PC-9 (cell line): ENCODE measurements at regions not wholly inside any gene's neighbourhood (a gene's known extent, or its start where the extent isn't known, plus 50 kb on each side); places are given as distances from the start of the nearest gene placed in this dataset.

Experiments used
- BruUV-seq: library from RNA; stranded (reverse); fragments of 400-500 nt; replicated peaks from 2 replicates; lab custom pipeline; 2021; lab: Mats Ljungman, UMichigan
- CTCF ChIA-PET: fragments of 300-600 bp; sonication (Branson Sonifier 250); formaldehyde crosslinking; loops from one replicate; lab custom pipeline; 2022; ENCODE audit warnings: antibody characterized with exemption; lab: Charles Lee
- POLR2A ChIA-PET: fragments of 300-600 bp; sonication (Branson Sonifier 250); formaldehyde crosslinking; loops from one replicate; lab custom pipeline; 2022; ENCODE audit warnings: antibody characterized with exemption; ENCODE audit not compliant: unreplicated experiment; lab: Charles Lee
- DNase-seq, 2 experiments: peaks; one replicate each; pipeline versions ENCODE4 v3.0.0 to v3.0.0-alpha.2; 2015 to 2022; ENCODE audit warnings: mixed read lengths in 1 of 2
- H2AFZ ChIP-seq: fragments of 200-600 bp; sonication (generic); 2 replicates; pipeline ENCODE4 v1.8.1; 2017; ENCODE audit warnings: antibody characterized with exemption
- H3F3A ChIP-seq: fragments of 200-600 bp; sonication (generic); 2 replicates; pipeline ENCODE4 v1.8.1; 2017; ENCODE audit warnings: antibody characterized with exemption, mild to moderate bottlenecking, low read depth; ENCODE audit not compliant: insufficient read depth
- H3K27ac ChIP-seq: fragments of 200-600 bp; sonication (generic); 2 replicates; pipeline ENCODE4 v1.6.1; 2016; ENCODE audit warnings: mixed run types
- H3K27me3 ChIP-seq: fragments of 200-600 bp; sonication (generic); 2 replicates; pipeline ENCODE4 v1.6.1; 2016; ENCODE audit warnings: low read depth, mixed run types; ENCODE audit not compliant: insufficient read depth
- H3K36me3 ChIP-seq: fragments of 200-600 bp; sonication (generic); 2 replicates; pipeline ENCODE4 v1.6.1; 2016; ENCODE audit warnings: low read depth, mixed run types
- H3K4me1 ChIP-seq: fragments of 200-600 bp; sonication (generic); replicated peaks from 2 replicates; pipeline ENCODE4 v1.6.1; 2016; ENCODE audit warnings: mixed run types; ENCODE audit not compliant: insufficient read depth
- H3K4me2 ChIP-seq: fragments of 200-600 bp; sonication (generic); 2 replicates; pipeline ENCODE4 v1.6.1; 2017; ENCODE audit warnings: mixed run types
- H3K4me3 ChIP-seq: fragments of 200-600 bp; sonication (generic); 2 replicates; pipeline ENCODE4 v1.6.1; 2016; ENCODE audit warnings: mixed run types
- H3K79me2 ChIP-seq: fragments of 200-600 bp; sonication (generic); 2 replicates; pipeline ENCODE4 v1.6.1; 2017; ENCODE audit warnings: low read depth, mixed run types
- H3K9me2 ChIP-seq: fragments of 200-600 bp; sonication (generic); 2 replicates; pipeline ENCODE4 v1.8.1; 2017; ENCODE audit warnings: mild to moderate bottlenecking; ENCODE audit not compliant: insufficient read depth
- H3K9me3 ChIP-seq: fragments of 200-600 bp; sonication (generic); 2 replicates; pipeline ENCODE4 v1.8.1; 2016; ENCODE audit warnings: low read depth; ENCODE audit not compliant: insufficient read depth
- H4K20me1 ChIP-seq: fragments of 200-600 bp; sonication (generic); 2 replicates; pipeline ENCODE4 v1.8.1; 2017; ENCODE audit not compliant: insufficient read depth
- CTCF ChIP-seq: fragments of 200-600 bp; sonication (generic); conservative IDR thresholded peaks from 2 replicates; pipeline ENCODE4 v1.6.1; 2017; ENCODE audit warnings: mixed run types, antibody characterized with exemption, mild to moderate bottlenecking, moderate library complexity
- EZH2 ChIP-seq: fragments of 200-600 bp; sonication (generic); IDR thresholded peaks from 2 replicates; pipeline ENCODE4 v1.8.0; 2017; ENCODE audit warnings: antibody characterized with exemption, low read depth
- intact Hi-C: fragments of 100-400 bp; cut with micrococcal nuclease; formaldehyde crosslinking; loops from one replicate; pipeline ENCODE4 v1.10.0; 2022; ENCODE audit not compliant: unreplicated experiment

GRCh38 chr5:175243441-175243840 is 200.5 kb downstream of the DRD1 start:
- no TSS peak for BruUV-seq

GRCh38 chr5:175242207-175242606 is 201.8 kb downstream of the DRD1 start:
- H3K27ac ChIP-seq: no peak overlapping the region
- H4K20me1 ChIP-seq: no peaks in the 10 kb centered on the region
- BruUV-seq: no TSS peak
- no peak overlapping the region for H3K4me2 ChIP-seq
- H3K4me1 ChIP-seq: no peaks in the 10 kb centered on the region
- intact Hi-C loops: no loop called here
- H3F3A ChIP-seq: no peaks in the 10 kb centered on the region
- H3K79me2 ChIP-seq: no peaks in the 10 kb centered on the region
- no peaks in the 10 kb centered on the region for H3K9me2 ChIP-seq
- no peak overlapping the region for H3K4me3 ChIP-seq
- H3K36me3 ChIP-seq: no peaks in the 10 kb centered on the region
- no peak for TF ChIP-seq EZH2
- TF ChIP-seq CTCF: no peak
- ChIA-PET CTCF (no interaction called here), POLR2A (no interaction called here)
- DNase-seq: no peak
- H3K27me3 ChIP-seq: peaks cover 45% of the 10 kb centered on the region
- no peaks in the 10 kb centered on the region for H3K9me3 ChIP-seq
- H2AFZ ChIP-seq: no peak overlapping the region

More at GRCh38 chr5:175243441-175243840, 200.5 kb downstream of the DRD1 start:
- Histone ChIP-seq H3F3A (no peaks in the 10 kb centered on the region), H3K36me3 (no peaks in the 10 kb centered on the region), H3K4me3 (no peak overlapping the region), H3K9me3 (no peaks in the 10 kb centered on the region), H3K4me1 (no peaks in the 10 kb centered on the region), H3K9me2 (no peaks in the 10 kb centered on the region), H3K27ac (no peak overlapping the region), H3K79me2 (no peaks in the 10 kb centered on the region), H4K20me1 (no peaks in the 10 kb centered on the region), H3K27me3 (peaks cover 37% of the 10 kb centered on the region), H2AFZ (no peak overlapping the region), H3K4me2 (no peak overlapping the region)
- intact Hi-C loops: no loop called here
- POLR2A ChIA-PET: no interaction called here
- no peak for DNase-seq
- TF ChIP-seq EZH2: no peak
- no peak for TF ChIP-seq CTCF
- CTCF ChIA-PET: no interaction called here

- H3K4me3 ChIP-seq: no peak overlapping the region
- no peak for DNase-seq
- H3K27ac ChIP-seq: no peak overlapping the region
- H3K9me3 ChIP-seq: no peaks in the 10 kb centered on the region
- no TSS peak for BruUV-seq
- TF ChIP-seq CTCF: no peak
- no peak for TF ChIP-seq EZH2
- no peaks in the 10 kb centered on the region for H4K20me1 ChIP-seq
- H3K36me3 ChIP-seq: no peaks in the 10 kb centered on the region
- ChIA-PET POLR2A (no interaction called here), CTCF (no interaction called here)
- H2AFZ ChIP-seq: no peak overlapping the region
- H3K4me1 ChIP-seq: no peaks in the 10 kb centered on the region
- H3F3A ChIP-seq: no peaks in the 10 kb centered on the region
- no peaks in the 10 kb centered on the region for H3K9me2 ChIP-seq
- intact Hi-C loops: no loop called here
- no peak overlapping the region for H3K4me2 ChIP-seq
- no peaks in the 10 kb centered on the region for H3K79me2 ChIP-seq
- peaks cover 40% of the 10 kb centered on the region for H3K27me3 ChIP-seq
These were observed 205.7 kb downstream of the DRD1 start for GRCh38 chr5:175238326-175238725.
